Prostate gland (tissue), 2 donors: ENCODE measurements at regions not wholly inside any gene's neighbourhood (a gene's known extent, or its start where the extent isn't known, plus 50 kb on each side); places are given as distances from the start of the nearest gene placed in this dataset.

Experiments
- DNase-seq: peaks from one replicate; pipeline ENCODE4 v3.0.0-alpha.2; 2019; ENCODE audit warnings: low spot score
- H3K27ac ChIP-seq, 2 donors: fragments of 200-600 bp; sonication (generic); 2 replicates each; pipeline ENCODE4 v1.5.1; 2017 to 2019
- H3K27me3 ChIP-seq: fragments of 200-600 bp; sonication (generic); replicated peaks from 2 replicates; pipeline ENCODE4 v1.5.1; 2019; ENCODE audit not compliant: insufficient read depth
- H3K36me3 ChIP-seq, 2 donors: fragments of 200-600 bp; sonication (generic); 1 replicate in 1 of 2; 2 replicates in 1 of 2; pipeline versions ENCODE4 v1.5.1 to v1.8.1; 2017 to 2019
- H3K4me1 ChIP-seq: fragments of 200-600 bp; sonication (generic); replicated peaks from 2 replicates; pipeline ENCODE4 v1.5.1; 2019
- H3K4me3 ChIP-seq, 2 donors: fragments of 200-600 bp; sonication (generic); 2 replicates each; pipeline ENCODE4 v1.5.1; 2017 to 2019
- H3K9me3 ChIP-seq: fragments of 200-600 bp; sonication (generic); 2 replicates; pipeline ENCODE4 v1.5.1; 2017
- CTCF ChIP-seq, 4 experiments: fragments of 200-600 bp in 2 of 4; fragments of 450-650 bp in 2 of 4; sonication (generic) in 2 of 4; IDR thresholded peaks; 1 replicate in 3 of 4; 2 replicates in 1 of 4; pipeline ENCODE4 v1.5.1; 2016 to 2019; ENCODE audit warnings: antibody characterized with exemption in 4 of 4, mild to moderate bottlenecking in 2 of 4, moderate library complexity in 2 of 4
- POLR2A ChIP-seq: fragments of 450-650 bp; IDR thresholded peaks from one replicate; pipeline ENCODE4 v1.6.1; 2016; ENCODE audit warnings: antibody characterized with exemption, mild to moderate bottlenecking
- POLR2AphosphoS5 ChIP-seq: sonication (generic); formaldehyde crosslinking; IDR thresholded peaks from one replicate; pipeline ENCODE4 v1.6.1; 2017; ENCODE audit warnings: antibody characterized with exemption
- WGBS: methylation state at CpG from one replicate; pipeline ENCODE4 v1.1.5; 2018; 5-methylcytosine and 5-hydroxymethylcytosine counted together
- intact Hi-C: fragments of 100-400 bp; cut with DNase I; formaldehyde crosslinking; loops from one replicate; pipeline ENCODE4 v1.14.2; 2022

GRCh38 chr6:2514965-2515543, 235.7 kb downstream of the MYLK4 start:
- Histone ChIP-seq H3K4me1 (no peaks in the 10 kb centered on the region), H3K27ac (no peak overlapping the region), H3K9me3 (no peaks in the 10 kb centered on the region), H3K27me3 (no peaks in the 10 kb centered on the region), H3K4me3 (no peak overlapping the region), H3K36me3 (no peaks in the 10 kb centered on the region)
- no peak for DNase-seq
- 58% methylated on average over 15 of the region's 15 CpGs for WGBS
- intact Hi-C loops, result no loop called here
- TF ChIP-seq POLR2A, result no peak
- TF ChIP-seq CTCF (IDR thresholded peaks at IDR 0.05), result no peak
- no peak for TF ChIP-seq POLR2AphosphoS5

DNA sequence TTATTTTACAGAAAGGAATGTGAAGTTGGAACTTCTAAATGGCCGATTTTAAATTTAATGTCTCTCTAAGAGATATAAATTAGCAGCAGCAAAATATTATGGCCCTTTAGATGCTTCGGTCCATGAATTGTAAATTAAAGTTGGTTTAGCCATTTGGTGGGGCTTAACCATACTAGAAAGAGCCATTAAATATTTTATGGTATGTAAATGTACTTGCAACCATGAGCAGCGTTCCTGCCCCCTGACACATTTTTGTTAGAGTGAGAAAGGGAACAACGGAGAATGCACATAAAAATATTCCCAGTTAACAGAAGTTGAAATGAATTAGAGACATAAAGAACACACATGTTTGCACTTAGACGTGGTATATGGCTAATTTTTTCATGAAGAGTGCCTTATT, 237.9 kb downstream of the MYLK4 start:
- TF ChIP-seq POLR2A (no peak), POLR2AphosphoS5 (no peak), CTCF (IDR thresholded peaks at IDR 0.05) (no peak)
- DNase-seq, result no peak
- WGBS, result 57% methylated on average over 5 of the region's 5 CpGs
- H3K36me3 ChIP-seq, result no peaks in the 10 kb centered on the region
- no peaks in the 10 kb centered on the region for H3K9me3 ChIP-seq
- H3K4me1 ChIP-seq, result no peaks in the 10 kb centered on the region
- H3K27me3 ChIP-seq, result no peaks in the 10 kb centered on the region
- H3K4me3 ChIP-seq, result no peak overlapping the region
- H3K27ac ChIP-seq, result no peak overlapping the region
- intact Hi-C loops, result no loop called here

- no peaks in the 10 kb centered on the region for H3K4me1 ChIP-seq
- intact Hi-C loops, result no loop called here
- H3K27ac ChIP-seq, result no peak overlapping the region
- no peaks in the 10 kb centered on the region for H3K36me3 ChIP-seq
- H3K4me3 ChIP-seq, result no peak overlapping the region
- no peaks in the 10 kb centered on the region for H3K9me3 ChIP-seq
- TF ChIP-seq POLR2A, result no peak
- no peak for TF ChIP-seq POLR2AphosphoS5
- no peak for TF ChIP-seq CTCF (IDR thresholded peaks at IDR 0.05)
- no peaks in the 10 kb centered on the region for H3K27me3 ChIP-seq
- 81% methylated on average over 13 of the region's 13 CpGs for WGBS
- DNase-seq, result no peak
These were observed 240.4 kb downstream of the MYLK4 start for GRCh38 chr6:2510316-2510715.

DNA sequence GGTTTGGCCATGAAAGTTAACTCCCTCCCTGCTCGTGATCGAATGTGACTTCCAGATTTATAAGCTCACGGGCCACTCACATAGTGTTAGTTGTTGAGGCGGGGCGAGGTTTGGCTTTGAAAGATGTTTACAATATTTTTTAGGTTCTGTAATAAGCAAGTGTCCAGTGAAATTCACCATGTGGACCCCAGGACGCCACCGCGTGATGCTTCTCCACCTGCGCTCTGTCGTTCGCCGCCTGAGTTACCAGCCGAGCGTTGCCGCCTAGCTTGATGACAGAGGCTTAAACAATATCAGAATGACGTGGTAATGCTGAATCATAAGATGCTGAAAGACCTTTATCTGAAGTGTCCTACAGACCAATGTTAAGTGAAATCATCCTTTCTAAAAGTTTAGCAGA, 241.0 kb downstream of the MYLK4 start:
- Histone ChIP-seq H3K4me3 (no peak overlapping the region), H3K36me3 (no peaks in the 10 kb centered on the region), H3K9me3 (no peaks in the 10 kb centered on the region), H3K27me3 (no peaks in the 10 kb centered on the region), H3K4me1 (no peaks in the 10 kb centered on the region), H3K27ac (no peak overlapping the region)
- DNase-seq, result no peak
- WGBS, result 62% methylated on average over 16 of the region's 16 CpGs
- no peak for TF ChIP-seq POLR2AphosphoS5
- TF ChIP-seq POLR2A, result no peak
- TF ChIP-seq CTCF (IDR thresholded peaks at IDR 0.05), result no peak
- intact Hi-C loops, result no loop called here

- 87% methylated on average over 3 of the region's 3 CpGs for WGBS
- intact Hi-C loops, result no loop called here
- TF ChIP-seq CTCF (IDR thresholded peaks at IDR 0.05) (no peak), POLR2A (no peak), POLR2AphosphoS5 (no peak)
These were observed 242.7 kb downstream of the MYLK4 start for GRCh38 chr6:2508071-2508470.

More at GRCh38 chr6:2508071-2508470, 242.7 kb downstream of the MYLK4 start:
- H3K27ac ChIP-seq, result no peak overlapping the region
- H3K4me3 ChIP-seq, result no peak overlapping the region
- no peaks in the 10 kb centered on the region for H3K27me3 ChIP-seq
- no peaks in the 10 kb centered on the region for H3K9me3 ChIP-seq
- no peaks in the 10 kb centered on the region for H3K4me1 ChIP-seq
- H3K36me3 ChIP-seq, result no peaks in the 10 kb centered on the region
- DNase-seq, result no peak
